KMS-11 (cell line): ENCODE measurements at regions not wholly inside any gene's neighbourhood (a gene's known extent, or its start where the extent isn't known, plus 50 kb on each side); places are given as distances from the start of the nearest gene placed in this dataset.
"Not testable (repeated sequence)": the region's sequence is repeated elsewhere in the genome, so short reads cannot be mapped to it uniquely, and the experiment has no call there.

Experiments used
- H2AFZ ChIP-seq: fragments of 200-600 bp; sonication (generic); 2 replicates; pipeline ENCODE4 v1.6.1; 2016; ENCODE audit warnings: antibody characterized with exemption, mixed run types, low read depth
- H3K27ac ChIP-seq: fragments of 200-600 bp; sonication (generic); 2 replicates; pipeline ENCODE4 v1.6.1; 2016; ENCODE audit warnings: mild to moderate bottlenecking, mixed run types
- H3K27me3 ChIP-seq: fragments of 200-600 bp; sonication (generic); 2 replicates; pipeline ENCODE4 v1.6.1; 2017; ENCODE audit warnings: mild to moderate bottlenecking, low read depth, mixed run types, moderate library complexity; ENCODE audit not compliant: insufficient read depth
- H3K36me3 ChIP-seq: fragments of 200-600 bp; sonication (generic); 2 replicates; pipeline ENCODE4 v1.6.1; 2017; ENCODE audit warnings: mild to moderate bottlenecking, mixed run types; ENCODE audit not compliant: insufficient read depth
- H3K4me1 ChIP-seq: fragments of 200-600 bp; sonication (generic); 2 replicates; pipeline ENCODE4 v1.6.1; 2016; ENCODE audit warnings: mild to moderate bottlenecking, low read depth, mixed run types; ENCODE audit not compliant: poor library complexity, severe bottlenecking
- H3K4me2 ChIP-seq: fragments of 200-600 bp; sonication (generic); 2 replicates; pipeline ENCODE4 v1.7.0; 2016; ENCODE audit warnings: mild to moderate bottlenecking, mixed run types
- H3K4me3 ChIP-seq: fragments of 200-600 bp; sonication (generic); IDR thresholded peaks from 2 replicates; pipeline ENCODE4 v1.6.1; 2017; ENCODE audit warnings: low read depth, low read length, mixed read lengths; ENCODE audit not compliant: insufficient read depth
- H3K79me2 ChIP-seq: fragments of 200-600 bp; sonication (generic); 2 replicates; pipeline ENCODE4 v1.6.1; 2016; ENCODE audit warnings: low read depth, mixed run types; ENCODE audit not compliant: insufficient read depth
- H3K9ac ChIP-seq: fragments of 200-600 bp; sonication (generic); 2 replicates; pipeline ENCODE4 v1.6.1; 2016; ENCODE audit warnings: mild to moderate bottlenecking, mixed run types
- H4K20me1 ChIP-seq: fragments of 200-600 bp; sonication (generic); 2 replicates; pipeline ENCODE4 v1.6.1; 2016; ENCODE audit warnings: mild to moderate bottlenecking, mixed run types; ENCODE audit not compliant: insufficient read depth
- CTCF ChIP-seq: fragments of 200-600 bp; sonication (generic); conservative IDR thresholded peaks from 2 replicates; pipeline ENCODE4 v1.6.1; 2017; ENCODE audit warnings: low read depth, mild to moderate bottlenecking, antibody characterized with exemption, low read length, moderate library complexity, mixed read lengths

- Histone ChIP-seq H2AFZ (no peak overlapping the region), H3K36me3 (no peaks in the 10 kb centered on the region), H3K4me1 (no peaks in the 10 kb centered on the region), H3K9ac (no peak overlapping the region), H3K79me2 (no peaks in the 10 kb centered on the region), H3K27me3 (no peaks in the 10 kb centered on the region), H4K20me1 (no peaks in the 10 kb centered on the region), H3K27ac (no peak overlapping the region), H3K4me3 (no peak overlapping the region), H3K4me2 (no peak overlapping the region)
- TF ChIP-seq CTCF, result no peak
These were observed 318.5 kb downstream of the EDEM1 start for GRCh38 chr3:5505997-5506396.

- H3K4me1 ChIP-seq, H3K27ac ChIP-seq, H2AFZ ChIP-seq, H3K79me2 ChIP-seq, H3K27me3 ChIP-seq, H3K4me3 ChIP-seq, H4K20me1 ChIP-seq, H3K36me3 ChIP-seq, H3K4me2 ChIP-seq, H3K9ac ChIP-seq: not testable (repeated sequence)
These were observed 321.4 kb downstream of the EDEM1 start for GRCh38 chr3:5508860-5509259.

GRCh38 chr3:5510300-5510699, 322.8 kb downstream of the EDEM1 start:
- Histone ChIP-seq H2AFZ (no peak overlapping the region), H3K27ac (no peak overlapping the region), H3K4me2 (no peak overlapping the region), H3K9ac (no peak overlapping the region), H3K36me3 (no peaks in the 10 kb centered on the region), H3K4me3 (no peak overlapping the region), H3K27me3 (no peaks in the 10 kb centered on the region), H3K4me1 (no peaks in the 10 kb centered on the region), H4K20me1 (no peaks in the 10 kb centered on the region), H3K79me2 (no peaks in the 10 kb centered on the region)
- TF ChIP-seq CTCF, result no peak

- no peaks in the 10 kb centered on the region for H3K79me2 ChIP-seq
- no peak for TF ChIP-seq CTCF
These were observed 330.4 kb downstream of the EDEM1 start for GRCh38 chr3:5517921-5518320.

GRCh38 chr3:5520237-5520636, 332.7 kb downstream of the EDEM1 start:
- Histone ChIP-seq H3K36me3 (no peaks in the 10 kb centered on the region), H3K79me2 (no peaks in the 10 kb centered on the region), H2AFZ (no peak overlapping the region), H3K4me2 (no peak overlapping the region), H3K4me3 (no peak overlapping the region), H3K9ac (no peak overlapping the region), H3K4me1 (no peaks in the 10 kb centered on the region), H4K20me1 (no peaks in the 10 kb centered on the region), H3K27ac (no peak overlapping the region), H3K27me3 (no peaks in the 10 kb centered on the region)
- no peak for TF ChIP-seq CTCF

More at GRCh38 chr3:5517921-5518320, 330.4 kb downstream of the EDEM1 start:
- no peak overlapping the region for H3K9ac ChIP-seq
- H4K20me1 ChIP-seq, result no peaks in the 10 kb centered on the region
- H3K27ac ChIP-seq, result no peak overlapping the region
- H3K4me1 ChIP-seq, result no peaks in the 10 kb centered on the region
- H3K27me3 ChIP-seq, result no peaks in the 10 kb centered on the region
- no peak overlapping the region for H3K4me3 ChIP-seq
- no peaks in the 10 kb centered on the region for H3K36me3 ChIP-seq
- no peak overlapping the region for H2AFZ ChIP-seq
- H3K4me2 ChIP-seq, result no peak overlapping the region
